Effector memory CD8-positive, alpha-beta T cell (primary cell): ENCODE measurements at regions not wholly inside any gene's neighbourhood (a gene's known extent, or its start where the extent isn't known, plus 50 kb on each side); places are given as distances from the start of the nearest gene placed in this dataset.

Experiments used
- ATAC-seq: fragments of 150-1000 bp; cut with Tn5 transposase; replicated peaks from 2 replicates; pipeline ENCODE4 v1.10.0; 2021; ENCODE audit warnings: mild to moderate bottlenecking, moderate library complexity
- DNase-seq, 3 experiments: peaks; one replicate each; pipeline ENCODE4 v3.0.0; 2021
- H3K27ac Mint-ChIP-seq, 2 donors: one replicate each; pipeline ENCODE4 v1.8.0; 2022; ENCODE audit warnings: mild to moderate bottlenecking in 2 of 2, mixed read lengths in 2 of 2, moderate library complexity in 2 of 2
- H3K27me3 Mint-ChIP-seq, 2 donors: one replicate each; pipeline ENCODE4 v1.8.0; 2022; ENCODE audit warnings: mixed read lengths in 2 of 2
- H3K36me3 Mint-ChIP-seq: one replicate; pipeline ENCODE4 v1.8.0; 2022; ENCODE audit warnings: mild to moderate bottlenecking, moderate library complexity, mixed read lengths; ENCODE audit not compliant: insufficient read depth
- H3K4me1 Mint-ChIP-seq, 2 donors: one replicate each; pipeline ENCODE4 v1.8.0; 2022; ENCODE audit warnings: low read depth in 2 of 2, mixed read lengths in 2 of 2
- H3K4me3 Mint-ChIP-seq, 2 donors: one replicate each; pipeline ENCODE4 v1.8.0; 2022; ENCODE audit warnings: mild to moderate bottlenecking in 2 of 2, mixed read lengths in 2 of 2, moderate library complexity in 2 of 2
- H3K9me3 Mint-ChIP-seq, 2 donors: one replicate each; pipeline ENCODE4 v1.8.0; 2022; ENCODE audit warnings: mixed read lengths in 2 of 2

GRCh38 chr2:221096706-221097567 is 475.2 kb downstream of the EPHA4 start:
- H3K4me3 Mint-ChIP-seq, result no peak overlapping the region
- no peak overlapping the region for H3K27ac Mint-ChIP-seq
- no peaks in the 10 kb centered on the region for H3K4me1 Mint-ChIP-seq
- ATAC-seq, result no peak
- no peaks in the 10 kb centered on the region for H3K36me3 Mint-ChIP-seq
- peaks cover 4 to 9% of the 10 kb centered on the region in 2 donors for H3K27me3 Mint-ChIP-seq
- DNase-seq, result no peak
- no peaks in the 10 kb centered on the region for H3K9me3 Mint-ChIP-seq

GRCh38 chr2:221097568-221097915 is 474.6 kb downstream of the EPHA4 start:
- Mint-ChIP-seq H3K4me3 (no peak overlapping the region), H3K4me1 (no peaks in the 10 kb centered on the region), H3K36me3 (no peaks in the 10 kb centered on the region), H3K27ac (no peak overlapping the region), H3K9me3 (no peaks in the 10 kb centered on the region), H3K27me3 (peaks cover 4 to 9% of the 10 kb centered on the region in 2 donors)
- ATAC-seq, result no peak
- DNase-seq, result no peak

GRCh38 chr2:221097949-221098348 is 474.2 kb downstream of the EPHA4 start:
- Mint-ChIP-seq H3K9me3 (no peaks in the 10 kb centered on the region), H3K4me3 (no peak overlapping the region), H3K27ac (no peak overlapping the region), H3K4me1 (no peaks in the 10 kb centered on the region), H3K27me3 (peaks cover 4 to 9% of the 10 kb centered on the region in 2 donors), H3K36me3 (no peaks in the 10 kb centered on the region)
- ATAC-seq (no peak), DNase-seq (no peak)

GRCh38 chr2:221100467-221101089 is 471.5 kb downstream of the EPHA4 start:
- Mint-ChIP-seq H3K36me3 (peaks cover 3% of the 10 kb centered on the region), H3K4me3 (no peak overlapping the region), H3K27ac (no peak overlapping the region), H3K9me3 (no peaks in the 10 kb centered on the region), H3K27me3 (peaks cover 13 to 25% of the 10 kb centered on the region in 2 donors), H3K4me1 (peaks cover 4 to 5% of the 10 kb centered on the region in 2 donors)
- ATAC-seq (no peak), DNase-seq (no peak)

- no peak overlapping the region for H3K27ac Mint-ChIP-seq
- peaks cover 21 to 36% of the 10 kb centered on the region in 2 donors for H3K27me3 Mint-ChIP-seq
- ATAC-seq (no peak), DNase-seq (no peak)
- H3K4me1 Mint-ChIP-seq, result peaks cover 4 to 5% of the 10 kb centered on the region in 2 donors
- H3K4me3 Mint-ChIP-seq, result no peak overlapping the region
- peaks cover 3% of the 10 kb centered on the region for H3K36me3 Mint-ChIP-seq
- no peaks in the 10 kb centered on the region for H3K9me3 Mint-ChIP-seq
Observed at GRCh38 chr2:221102896-221103688, 469.0 kb downstream of the EPHA4 start.

- Mint-ChIP-seq H3K9me3 (no peaks in the 10 kb centered on the region), H3K27me3 (peaks cover 25 to 36% of the 10 kb centered on the region in 2 donors), H3K27ac (no peak overlapping the region), H3K4me3 (no peak overlapping the region), H3K4me1 (peaks cover 4 to 5% of the 10 kb centered on the region in 2 donors), H3K36me3 (peaks cover 3% of the 10 kb centered on the region)
- ATAC-seq (no peak), DNase-seq (no peak)
Observed at GRCh38 chr2:221103930-221104329, 468.2 kb downstream of the EPHA4 start.

- DNase-seq (no peak), ATAC-seq (no peak)
- H3K9me3 Mint-ChIP-seq, result no peaks in the 10 kb centered on the region
- H3K27ac Mint-ChIP-seq, result no peak overlapping the region
- H3K4me3 Mint-ChIP-seq, result no peak overlapping the region
- H3K36me3 Mint-ChIP-seq, result peaks cover 3% of the 10 kb centered on the region
- peaks cover 4 to 5% of the 10 kb centered on the region in 2 donors for H3K4me1 Mint-ChIP-seq
- H3K27me3 Mint-ChIP-seq, result peaks cover 25 to 36% of the 10 kb centered on the region in 2 donors
Observed at GRCh38 chr2:221104361-221104811, 467.7 kb downstream of the EPHA4 start.

- no peak overlapping the region for H3K4me3 Mint-ChIP-seq
- H3K27ac Mint-ChIP-seq, result no peak overlapping the region
- H3K9me3 Mint-ChIP-seq, result no peaks in the 10 kb centered on the region
- ATAC-seq (no peak), DNase-seq (no peak)
- H3K4me1 Mint-ChIP-seq, result peaks cover 4 to 5% of the 10 kb centered on the region in 2 donors
- peaks cover 3% of the 10 kb centered on the region for H3K36me3 Mint-ChIP-seq
- peaks cover 25 to 36% of the 10 kb centered on the region in 2 donors for H3K27me3 Mint-ChIP-seq
Observed at GRCh38 chr2:221106241-221106640, 465.9 kb downstream of the EPHA4 start.

- Mint-ChIP-seq H3K27me3 (peaks cover 21 to 36% of the 10 kb centered on the region in 2 donors), H3K27ac (no peak overlapping the region), H3K9me3 (no peaks in the 10 kb centered on the region), H3K36me3 (peaks cover 3% of the 10 kb centered on the region), H3K4me3 (no peak overlapping the region), H3K4me1 (peaks cover 4 to 5% of the 10 kb centered on the region in 2 donors)
- DNase-seq, result no peak
- no peak for ATAC-seq
Observed at GRCh38 chr2:221107424-221107823, 464.7 kb downstream of the EPHA4 start.

- H3K36me3 Mint-ChIP-seq, result no peaks in the 10 kb centered on the region
- H3K4me3 Mint-ChIP-seq, result no peak overlapping the region
- ATAC-seq, result no peak
- peaks cover 16 to 24% of the 10 kb centered on the region in 2 donors for H3K27me3 Mint-ChIP-seq
- no peaks in the 10 kb centered on the region for H3K9me3 Mint-ChIP-seq
- H3K4me1 Mint-ChIP-seq, result no peaks in the 10 kb centered on the region
- DNase-seq, result no peak
- H3K27ac Mint-ChIP-seq, result no peak overlapping the region
Observed at GRCh38 chr2:221109552-221109951, 462.6 kb downstream of the EPHA4 start.

GRCh38 chr2:221111739-221112138 is 460.4 kb downstream of the EPHA4 start:
- H3K27ac Mint-ChIP-seq, result no peak overlapping the region
- no peaks in the 10 kb centered on the region for H3K4me1 Mint-ChIP-seq
- H3K9me3 Mint-ChIP-seq, result no peaks in the 10 kb centered on the region
- peaks cover 10 to 12% of the 10 kb centered on the region in 2 donors for H3K27me3 Mint-ChIP-seq
- H3K36me3 Mint-ChIP-seq, result no peaks in the 10 kb centered on the region
- H3K4me3 Mint-ChIP-seq, result no peak overlapping the region
- ATAC-seq (no peak), DNase-seq (no peak)

GRCh38 chr2:221112744-221113143 is 459.4 kb downstream of the EPHA4 start:
- Mint-ChIP-seq H3K27me3 (peaks cover 2 to 7% of the 10 kb centered on the region in 2 donors), H3K4me1 (no peaks in the 10 kb centered on the region), H3K27ac (no peak overlapping the region), H3K36me3 (no peaks in the 10 kb centered on the region), H3K4me3 (no peak overlapping the region), H3K9me3 (no peaks in the 10 kb centered on the region)
- no peak for ATAC-seq
- no peak for DNase-seq

GRCh38 chr2:221115944-221116343 is 456.2 kb downstream of the EPHA4 start:
- H3K9me3 Mint-ChIP-seq, result no peaks in the 10 kb centered on the region
- ATAC-seq (no peak), DNase-seq (no peak)
- H3K4me3 Mint-ChIP-seq, result no peak overlapping the region
- no peak overlapping the region for H3K27ac Mint-ChIP-seq
- H3K4me1 Mint-ChIP-seq, result no peaks in the 10 kb centered on the region
- no peaks in the 10 kb centered on the region for H3K36me3 Mint-ChIP-seq
- peaks cover 0 to 23% of the 10 kb centered on the region in 2 donors for H3K27me3 Mint-ChIP-seq
